COR-L47 (cell line): ENCODE measurements at regions not wholly inside any gene's neighbourhood (a gene's known extent, or its start where the extent isn't known, plus 50 kb on each side); places are given as distances from the start of the nearest gene placed in this dataset.
A peak's percentile ranks its signal among the peaks of the same experiment; 100 is the strongest.
"Not testable (repeated sequence)": the region's sequence is repeated elsewhere in the genome, so short reads cannot be mapped to it uniquely, and the experiment has no call there.

Experiments
- DNase-seq: peaks from one replicate; lab custom pipeline; 2025; lab: John Stamatoyannopoulos, UW

DNA sequence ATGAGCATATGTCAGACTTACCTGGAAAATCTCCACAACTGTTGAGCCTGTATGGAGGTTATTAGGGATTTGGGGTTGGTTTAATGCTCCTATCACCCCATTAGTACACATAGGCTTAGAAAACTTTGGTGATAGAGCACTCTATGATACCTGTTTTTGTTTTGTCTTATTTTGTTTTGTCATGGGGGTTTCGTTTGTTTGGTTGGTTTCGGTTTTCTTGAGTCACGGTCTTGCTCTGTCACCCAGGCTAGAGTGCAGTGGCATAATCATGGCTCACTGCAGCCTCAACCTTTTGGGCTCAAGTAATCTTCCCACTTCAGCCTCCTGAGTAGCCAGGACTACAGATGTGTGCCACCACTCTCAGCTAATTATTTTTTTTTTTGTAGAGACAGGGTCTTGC lies 70.0 kb downstream of the MZT1 start:
- DNase-seq: no peak

DNA sequence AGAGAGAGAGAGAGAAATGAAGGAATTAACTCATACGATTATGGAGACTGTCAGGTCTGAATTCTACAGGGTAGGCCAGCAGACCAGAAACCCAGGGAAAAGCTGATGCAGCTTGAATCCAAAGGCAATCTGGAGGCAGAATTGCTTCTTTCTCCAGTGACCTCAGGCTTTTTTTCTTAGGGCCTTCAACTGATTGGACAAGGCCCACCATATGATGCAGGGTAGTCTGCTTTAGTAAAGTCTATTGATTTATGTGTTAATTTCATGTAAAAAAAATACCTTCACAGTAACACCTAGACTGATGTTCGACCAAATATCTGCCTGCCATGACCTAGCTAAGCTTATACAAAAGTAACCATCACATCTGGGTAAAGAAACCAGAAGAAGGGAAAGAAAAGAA lies 71.1 kb downstream of the MZT1 start:
- no peak for DNase-seq

GRCh38 chr13:72653506-72653905 lies 73.9 kb downstream of the MZT1 start:
- DNase-seq: no peak

DNA sequence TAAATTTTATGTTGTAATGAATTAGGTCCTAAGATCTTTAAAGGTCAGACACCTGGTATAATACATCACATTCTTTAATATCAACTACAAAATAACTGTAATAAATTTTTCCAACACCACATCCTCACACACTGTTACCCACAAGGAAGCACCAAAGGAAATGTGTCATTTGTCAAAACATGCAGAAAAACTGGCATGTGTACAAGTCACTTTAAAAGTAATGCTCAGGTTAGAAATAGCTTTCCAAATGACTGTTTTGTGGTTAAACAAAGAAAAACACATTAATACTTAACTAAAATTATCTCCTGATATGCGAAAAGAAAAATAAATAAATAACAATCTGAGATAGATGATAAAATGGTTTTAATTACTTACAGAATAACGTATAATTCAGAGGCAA lies 74.7 kb downstream of the MZT1 start:
- no peak for DNase-seq

- peak; percentile 27 for DNase-seq
These were observed 76.3 kb downstream of the MZT1 start for GRCh38 chr13:72651144-72651543.

GRCh38 chr13:72650051-72650700 lies 77.3 kb downstream of the MZT1 start:
- DNase-seq: no peak

DNA sequence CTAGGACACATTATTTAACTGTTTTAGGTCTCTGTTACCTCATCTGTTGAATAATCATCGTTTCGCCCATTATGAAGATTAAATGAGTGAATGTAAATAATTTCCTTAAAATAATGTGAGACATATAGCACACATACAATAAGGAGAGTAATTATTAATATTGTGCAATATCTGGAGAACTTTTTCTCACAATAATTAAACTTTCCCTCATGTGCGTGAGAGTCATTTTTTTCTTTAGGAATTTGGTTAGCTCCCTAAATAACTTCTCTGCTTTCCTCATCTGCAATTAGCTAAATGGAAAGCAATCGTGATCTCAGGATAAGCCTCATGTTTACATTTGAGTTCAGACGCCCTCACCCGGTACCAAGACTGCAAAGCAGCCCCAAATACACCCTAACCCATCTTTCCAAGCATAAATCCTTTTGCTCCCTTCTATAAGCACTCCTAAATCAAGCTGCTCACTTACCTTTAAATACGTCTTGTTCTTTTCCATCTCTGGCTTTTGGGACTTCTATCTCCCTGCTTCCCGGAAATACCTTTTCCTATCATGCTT lies 78.8 kb downstream of the MZT1 start:
- no peak for DNase-seq

DNA sequence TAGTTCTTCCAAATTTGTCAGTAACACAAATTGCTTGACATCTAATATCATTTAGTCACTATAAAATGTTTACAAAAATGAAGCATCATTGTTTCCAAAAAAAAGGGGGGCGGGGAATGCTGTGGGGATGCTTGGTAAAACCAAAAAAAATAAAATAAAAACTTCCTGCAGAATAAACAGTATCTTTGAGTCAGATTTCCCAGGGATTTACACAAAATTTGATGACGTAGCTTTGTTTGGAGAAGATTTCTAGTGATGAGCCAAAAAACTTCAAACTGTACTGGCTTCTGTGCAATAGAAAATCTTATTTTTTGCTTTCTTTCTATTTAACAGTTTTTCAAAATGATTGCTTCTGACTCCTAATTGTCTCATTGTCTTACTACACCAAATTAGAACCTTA lies 80.0 kb downstream of the MZT1 start:
- DNase-seq: no peak

- no peak for DNase-seq
These were observed 81.9 kb downstream of the MZT1 start for GRCh38 chr13:72645521-72645920.

GRCh38 chr13:72643311-72643989 lies 84.0 kb downstream of the MZT1 start:
- DNase-seq: peak; percentile 10

DNA sequence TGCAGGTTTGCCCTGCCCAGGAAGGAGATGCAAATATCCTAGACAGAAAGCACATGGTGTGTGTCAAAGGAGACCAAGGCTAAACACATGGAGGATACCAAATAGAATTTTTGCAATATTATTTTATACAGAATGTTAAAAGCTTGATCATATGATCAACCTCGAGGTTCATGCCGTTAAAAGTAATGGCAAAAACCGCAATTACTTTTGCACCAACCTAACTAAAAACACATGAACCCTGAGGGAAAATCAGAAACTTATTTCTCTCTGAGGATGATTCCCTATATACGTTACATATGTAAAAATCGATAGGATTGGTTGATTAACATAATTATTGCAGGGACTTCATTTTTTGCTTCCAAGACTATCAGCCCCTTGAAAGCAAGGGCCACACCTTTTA lies 88.1 kb downstream of the MZT1 start:
- DNase-seq: no peak

DNA sequence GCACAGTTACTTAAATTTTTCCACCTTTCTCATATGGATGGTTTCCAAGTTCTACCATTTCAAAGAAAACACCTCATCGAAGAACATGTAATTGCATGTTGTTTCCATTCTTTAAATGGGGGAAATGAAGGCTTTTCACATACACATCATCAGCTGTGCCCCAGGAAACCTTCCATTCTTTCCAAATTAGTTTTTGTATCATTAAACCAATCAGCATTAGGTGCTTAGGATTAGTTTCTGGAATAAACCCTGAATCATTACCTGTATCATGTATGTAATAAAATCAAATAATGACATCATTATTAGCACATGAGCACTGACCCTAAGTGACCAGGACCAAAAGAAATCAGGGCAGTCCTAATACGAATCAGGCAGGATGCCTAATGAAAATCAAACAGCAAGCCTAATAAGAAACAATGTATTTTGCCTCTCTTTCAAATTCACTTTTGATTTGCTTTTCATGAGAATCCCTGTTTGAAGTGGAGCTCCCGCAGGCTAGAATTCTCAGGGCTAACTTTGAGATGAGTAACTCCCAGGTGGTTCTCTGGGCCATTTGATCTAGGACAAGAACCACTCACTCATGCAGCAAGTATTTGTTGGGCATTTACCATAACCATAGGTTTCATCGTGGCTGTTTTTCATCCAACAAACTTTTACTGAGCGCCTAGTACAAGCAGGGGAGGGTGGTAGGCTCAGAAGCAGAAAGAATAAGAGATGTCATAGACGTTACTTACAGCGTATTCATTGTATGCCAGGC lies 89.2 kb downstream of the MZT1 start:
- DNase-seq: peak; percentile 22

DNA sequence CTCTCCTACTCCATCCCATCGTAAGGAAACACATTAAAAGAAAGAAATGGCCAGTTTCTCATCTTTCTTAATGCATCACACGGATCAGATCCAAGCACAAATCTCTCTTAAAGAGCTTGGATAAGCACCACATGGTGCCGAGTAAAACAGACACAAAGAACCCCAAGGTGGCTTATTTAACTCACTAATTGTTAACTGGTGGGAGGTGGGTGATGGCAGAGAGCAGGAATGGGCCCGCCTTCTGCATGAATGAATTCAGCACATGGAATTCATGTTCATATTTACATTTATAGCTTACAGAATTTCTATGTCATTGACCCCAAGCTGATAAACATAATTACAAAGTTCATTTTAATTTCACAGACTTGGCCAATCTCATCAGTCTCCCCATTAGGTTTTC lies 89.9 kb downstream of the MZT1 start:
- peak; percentile 75 for DNase-seq

- no peak for DNase-seq
These were observed 92.6 kb downstream of the MZT1 start for GRCh38 chr13:72634859-72635258.

GRCh38 chr13:72622546-72622945 lies 104.9 kb downstream of the MZT1 start:
- DNase-seq: no peak

DNA sequence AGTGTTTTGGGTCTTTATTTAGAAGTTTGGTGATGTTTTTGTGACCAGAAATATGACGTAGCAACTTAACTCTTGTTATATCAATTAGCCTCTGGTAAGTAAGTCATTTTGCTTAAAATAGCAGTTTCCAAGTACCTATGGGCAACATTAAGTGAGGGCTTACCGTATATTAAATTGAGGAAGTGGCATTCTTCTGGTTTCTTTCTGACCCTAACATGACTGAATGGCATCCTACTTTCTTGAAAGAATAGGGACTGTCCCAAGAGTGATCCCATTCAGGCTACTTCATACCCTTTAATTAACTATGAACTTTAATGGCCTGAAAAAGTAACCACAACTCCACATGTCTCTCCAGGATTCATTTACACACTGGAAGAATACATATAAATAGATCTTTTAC lies 106.6 kb downstream of the MZT1 start:
- DNase-seq: no peak

GRCh38 chr13:72617951-72618350 lies 109.5 kb downstream of the MZT1 start:
- DNase-seq: no peak

- DNase-seq: no peak
These were observed 110.2 kb downstream of the MZT1 start for GRCh38 chr13:72617186-72617585.

- DNase-seq: not testable (repeated sequence)
These were observed 117.1 kb downstream of the MZT1 start for GRCh38 chr13:72610251-72610891.

DNA sequence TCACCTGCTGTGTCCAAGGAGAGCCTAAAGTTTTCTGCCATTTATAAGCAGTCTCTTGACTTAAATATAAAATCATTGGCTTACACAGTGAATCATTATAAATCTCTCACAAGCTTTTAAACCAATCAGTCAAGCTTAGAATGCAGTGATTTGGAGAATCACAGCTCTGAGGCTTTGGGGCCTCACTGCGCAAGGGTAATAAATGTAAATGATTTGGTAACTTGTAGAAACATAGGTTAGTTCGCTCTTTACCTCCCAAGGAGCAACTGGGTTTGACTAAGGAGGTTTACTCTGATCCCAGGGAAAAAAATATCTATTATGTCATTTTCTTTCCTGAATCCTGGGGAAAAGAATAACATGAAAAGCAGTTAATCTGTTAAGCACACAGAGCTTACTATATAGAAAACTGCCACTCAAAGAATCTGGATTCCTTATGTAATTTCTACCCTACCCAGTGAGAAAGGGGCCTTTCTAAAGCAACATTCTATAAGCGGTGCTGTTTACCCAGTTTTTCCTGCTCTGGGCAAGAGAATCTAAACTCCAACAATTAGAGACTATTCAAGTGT lies 128.2 kb downstream of the MZT1 start:
- DNase-seq: no peak

- DNase-seq: no peak
These were observed 137.2 kb downstream of the MZT1 start for GRCh38 chr13:72590091-72590740.

DNA sequence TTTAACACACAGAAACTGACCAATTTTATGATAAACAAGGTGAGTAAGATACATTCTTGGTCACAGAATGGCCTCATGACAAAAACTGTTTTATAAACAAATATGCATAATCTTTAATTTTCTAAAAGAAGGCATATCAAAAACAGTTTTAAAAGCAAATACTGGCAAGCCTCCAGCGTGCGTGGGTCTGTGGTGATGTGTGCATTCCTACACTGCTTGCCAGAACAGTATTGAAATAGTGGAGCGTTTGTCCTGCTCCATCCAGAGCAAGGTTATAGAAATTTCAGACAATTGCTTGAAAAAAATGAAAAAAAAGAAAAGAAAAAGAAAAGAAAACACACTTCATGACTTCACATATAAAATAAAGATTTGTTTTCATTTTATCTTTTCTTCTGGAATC lies 140.9 kb downstream of the MZT1 start:
- no peak for DNase-seq
